ENCODE measurements at regions not wholly inside any gene's neighbourhood (a gene's known extent, or its start where the extent isn't known, plus 50 kb on each side); places are given as distances from the start of the nearest gene placed in this dataset.

DNA sequence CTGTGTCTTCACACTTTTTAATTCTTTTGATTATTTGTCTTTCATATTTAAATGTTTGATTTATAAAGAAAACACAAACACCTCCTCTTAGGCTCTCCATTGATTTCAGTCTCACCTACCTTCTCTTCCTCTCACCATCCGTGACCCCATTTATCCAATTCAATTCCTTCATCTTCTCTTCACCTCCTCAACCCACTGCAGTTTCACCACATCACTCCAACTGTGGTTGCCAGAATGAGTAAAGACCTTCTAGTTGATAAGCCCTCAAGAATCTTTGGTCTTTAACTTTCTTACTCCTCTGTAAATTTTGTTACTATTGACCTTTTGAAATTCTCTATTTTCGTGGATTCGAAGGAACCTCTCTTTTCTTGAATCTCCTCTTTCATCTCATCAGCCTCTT is 260.7 kb downstream of the CHRM3 start:
- no peaks in the 10 kb centered on the region for H3K27me3 ChIP-seq
- 75 to 86% methylated on average over 3 of the region's 3 CpGs for WGBS, 2 donors
- no peaks in the 10 kb centered on the region for H3K36me3 ChIP-seq
- DNase-seq, result no peak
- intact Hi-C loops (cut with DNase I), result no loop called here
- no peaks in the 10 kb centered on the region for H3K4me1 ChIP-seq
- no peaks in the 10 kb centered on the region for H3K9me3 ChIP-seq
- no peak for TF ChIP-seq POLR2A (IDR thresholded peaks at IDR 0.05)
- TF ChIP-seq, protein P1, sequence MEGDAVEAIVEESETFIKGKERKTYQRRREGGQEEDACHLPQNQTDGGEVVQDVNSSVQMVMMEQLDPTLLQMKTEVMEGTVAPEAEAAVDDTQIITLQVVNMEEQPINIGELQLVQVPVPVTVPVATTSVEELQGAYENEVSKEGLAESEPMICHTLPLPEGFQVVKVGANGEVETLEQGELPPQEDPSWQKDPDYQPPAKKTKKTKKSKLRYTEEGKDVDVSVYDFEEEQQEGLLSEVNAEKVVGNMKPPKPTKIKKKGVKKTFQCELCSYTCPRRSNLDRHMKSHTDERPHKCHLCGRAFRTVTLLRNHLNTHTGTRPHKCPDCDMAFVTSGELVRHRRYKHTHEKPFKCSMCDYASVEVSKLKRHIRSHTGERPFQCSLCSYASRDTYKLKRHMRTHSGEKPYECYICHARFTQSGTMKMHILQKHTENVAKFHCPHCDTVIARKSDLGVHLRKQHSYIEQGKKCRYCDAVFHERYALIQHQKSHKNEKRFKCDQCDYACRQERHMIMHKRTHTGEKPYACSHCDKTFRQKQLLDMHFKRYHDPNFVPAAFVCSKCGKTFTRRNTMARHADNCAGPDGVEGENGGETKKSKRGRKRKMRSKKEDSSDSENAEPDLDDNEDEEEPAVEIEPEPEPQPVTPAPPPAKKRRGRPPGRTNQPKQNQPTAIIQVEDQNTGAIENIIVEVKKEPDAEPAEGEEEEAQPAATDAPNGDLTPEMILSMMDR (IDR thresholded peaks at IDR 0.05), result no peak
- no peak overlapping the region for H3K4me3 ChIP-seq
- no peak overlapping the region for H3K27ac ChIP-seq

GRCh38 chr1:239647964-239648632 is 261.7 kb downstream of the CHRM3 start:
- H3K9me3 ChIP-seq, result no peaks in the 10 kb centered on the region
- H3K36me3 ChIP-seq, result no peaks in the 10 kb centered on the region
- H3K4me3 ChIP-seq, result no peak overlapping the region
- WGBS, 2 donors, result 74 to 82% methylated on average over 2 of the region's 2 CpGs
- no peak overlapping the region for H3K27ac ChIP-seq
- no peaks in the 10 kb centered on the region for H3K4me1 ChIP-seq
- intact Hi-C loops (cut with DNase I), result no loop called here
- no peaks in the 10 kb centered on the region for H3K27me3 ChIP-seq
- DNase-seq, result no peak
- TF ChIP-seq, protein P1 (IDR thresholded peaks at IDR 0.05), result no peak
- TF ChIP-seq POLR2A (IDR thresholded peaks at IDR 0.05), result no peak

DNA sequence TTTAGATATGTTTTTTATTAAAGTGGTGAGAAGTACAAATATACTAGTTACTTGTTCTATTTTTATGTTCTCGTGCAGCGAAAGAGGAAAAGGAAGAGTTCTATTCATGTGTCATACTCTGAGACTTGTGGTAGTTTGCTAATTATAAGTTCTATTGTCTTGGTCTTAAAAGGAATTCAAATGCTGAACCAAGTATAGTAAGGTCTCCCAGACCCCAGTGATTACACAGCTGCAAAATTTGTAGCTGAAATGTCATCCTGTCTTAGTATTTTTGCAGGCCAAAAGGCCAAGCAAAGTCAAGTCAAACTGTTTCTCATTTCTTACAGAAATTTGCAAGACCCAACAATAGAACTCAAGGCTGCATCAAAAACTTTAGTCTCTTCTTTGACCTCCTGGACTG is 268.7 kb downstream of the CHRM3 start:
- intact Hi-C loops (cut with DNase I), result no loop called here
- H3K36me3 ChIP-seq, result no peaks in the 10 kb centered on the region
- TF ChIP-seq POLR2A (IDR thresholded peaks at IDR 0.05), result no peak
- TF ChIP-seq, protein P1 (IDR thresholded peaks at IDR 0.05), result no peak
- no peak for DNase-seq
- no peaks in the 10 kb centered on the region for H3K9me3 ChIP-seq
- peaks cover 0 to 5% (median 0%) of the 10 kb centered on the region in 3 donors for H3K4me1 ChIP-seq
- H3K27me3 ChIP-seq, result no peaks in the 10 kb centered on the region
- no peak overlapping the region for H3K27ac ChIP-seq
- H3K4me3 ChIP-seq, result no peak overlapping the region
- 50 to 71% methylated on average over 2 of the region's 2 CpGs for whole genome bisulfite sequencing, 2 donors

GRCh38 chr1:239657291-239657690 is 270.9 kb downstream of the CHRM3 start:
- 22 to 50% methylated on average over 2 of the region's 2 CpGs for whole genome bisulfite sequencing, 2 donors
- Histone ChIP-seq H3K27me3 (no peaks in the 10 kb centered on the region), H3K4me1 (peaks cover 0 to 5% (median 0%) of the 10 kb centered on the region in 3 donors), H3K9me3 (no peaks in the 10 kb centered on the region), H3K36me3 (no peaks in the 10 kb centered on the region), H3K27ac (no peak overlapping the region), H3K4me3 (no peak overlapping the region)
- TF ChIP-seq, protein P1 (IDR thresholded peaks at IDR 0.05), result no peak
- TF ChIP-seq POLR2A (IDR thresholded peaks at IDR 0.05), result no peak
- intact Hi-C loops (cut with DNase I), result no loop called here
- no peak for DNase-seq

GRCh38 chr1:239662950-239663349 is 276.6 kb downstream of the CHRM3 start:
- Histone ChIP-seq H3K4me3 (no peak overlapping the region), H3K9me3 (no peaks in the 10 kb centered on the region), H3K36me3 (no peaks in the 10 kb centered on the region), H3K27ac (no peak overlapping the region), H3K4me1 (no peaks in the 10 kb centered on the region), H3K27me3 (no peaks in the 10 kb centered on the region)
- intact Hi-C loops (cut with DNase I), result no loop called here
- TF ChIP-seq POLR2A (IDR thresholded peaks at IDR 0.05), result no peak
- TF ChIP-seq, protein P1 (IDR thresholded peaks at IDR 0.05), result no peak
- WGBS, 2 donors, result 48 to 75% methylated on average over 3 of the region's 3 CpGs
- no peak for DNase-seq

Measured in esophagus squamous epithelium (tissue), 5 donors.